Choroid plexus epithelial cell (primary cell): ENCODE measurements at regions not wholly inside any gene's neighbourhood (a gene's known extent, or its start where the extent isn't known, plus 50 kb on each side); places are given as distances from the start of the nearest gene placed in this dataset.

ENCODE experiments used
- DNase-seq: peaks from one replicate; pipeline ENCODE4 v3.0.0-alpha.2; 2010; ENCODE audit warnings: low read depth
- H3K4me3 ChIP-seq: 2 replicates; pipeline ENCODE4 v1.5.1; 2011; ENCODE audit warnings: low read depth, mild to moderate bottlenecking, control low read depth, low read length, moderate library complexity
- TF ChIP-seq, protein P1 (sequence below): conservative IDR thresholded peaks from 2 replicates; pipeline ENCODE4 v1.5.1; 2011; ENCODE audit warnings: low read depth, mild to moderate bottlenecking, control low read depth, inconsistent platforms, low read length, moderate library complexity

DNA sequence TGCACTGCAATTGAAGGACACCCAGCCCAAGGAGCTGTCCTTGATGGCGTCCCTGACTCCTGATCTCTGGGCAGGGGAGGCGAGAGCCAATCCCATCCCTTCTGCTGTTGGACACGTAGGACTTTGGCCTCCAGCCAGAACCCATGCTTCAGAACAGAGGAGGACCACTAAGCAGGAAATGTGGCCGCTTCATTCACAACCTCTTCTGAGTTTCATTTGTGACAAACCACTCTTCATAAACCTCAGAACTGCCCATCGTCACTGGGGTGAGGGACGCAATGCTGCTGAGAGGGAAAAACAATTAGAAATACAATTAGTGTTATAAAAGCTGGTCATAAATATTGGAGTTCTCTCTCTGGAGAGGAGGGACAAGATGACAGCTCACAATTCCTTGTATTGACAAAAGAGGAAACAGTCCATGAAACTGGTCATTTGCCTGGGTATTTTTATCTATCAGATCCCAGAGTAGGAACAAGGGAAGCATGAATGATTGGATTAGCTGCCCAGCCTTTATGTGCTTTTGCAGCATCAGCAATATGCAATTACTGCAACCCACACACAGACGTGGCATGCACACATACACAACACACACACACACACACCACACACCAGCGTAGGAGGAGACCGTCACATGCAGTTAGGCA is 216.5 kb upstream of the CADM1 start:
- no peak for DNase-seq
- H3K4me3 ChIP-seq = no peak overlapping the region
- TF ChIP-seq, protein P1, sequence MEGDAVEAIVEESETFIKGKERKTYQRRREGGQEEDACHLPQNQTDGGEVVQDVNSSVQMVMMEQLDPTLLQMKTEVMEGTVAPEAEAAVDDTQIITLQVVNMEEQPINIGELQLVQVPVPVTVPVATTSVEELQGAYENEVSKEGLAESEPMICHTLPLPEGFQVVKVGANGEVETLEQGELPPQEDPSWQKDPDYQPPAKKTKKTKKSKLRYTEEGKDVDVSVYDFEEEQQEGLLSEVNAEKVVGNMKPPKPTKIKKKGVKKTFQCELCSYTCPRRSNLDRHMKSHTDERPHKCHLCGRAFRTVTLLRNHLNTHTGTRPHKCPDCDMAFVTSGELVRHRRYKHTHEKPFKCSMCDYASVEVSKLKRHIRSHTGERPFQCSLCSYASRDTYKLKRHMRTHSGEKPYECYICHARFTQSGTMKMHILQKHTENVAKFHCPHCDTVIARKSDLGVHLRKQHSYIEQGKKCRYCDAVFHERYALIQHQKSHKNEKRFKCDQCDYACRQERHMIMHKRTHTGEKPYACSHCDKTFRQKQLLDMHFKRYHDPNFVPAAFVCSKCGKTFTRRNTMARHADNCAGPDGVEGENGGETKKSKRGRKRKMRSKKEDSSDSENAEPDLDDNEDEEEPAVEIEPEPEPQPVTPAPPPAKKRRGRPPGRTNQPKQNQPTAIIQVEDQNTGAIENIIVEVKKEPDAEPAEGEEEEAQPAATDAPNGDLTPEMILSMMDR = no peak

DNA sequence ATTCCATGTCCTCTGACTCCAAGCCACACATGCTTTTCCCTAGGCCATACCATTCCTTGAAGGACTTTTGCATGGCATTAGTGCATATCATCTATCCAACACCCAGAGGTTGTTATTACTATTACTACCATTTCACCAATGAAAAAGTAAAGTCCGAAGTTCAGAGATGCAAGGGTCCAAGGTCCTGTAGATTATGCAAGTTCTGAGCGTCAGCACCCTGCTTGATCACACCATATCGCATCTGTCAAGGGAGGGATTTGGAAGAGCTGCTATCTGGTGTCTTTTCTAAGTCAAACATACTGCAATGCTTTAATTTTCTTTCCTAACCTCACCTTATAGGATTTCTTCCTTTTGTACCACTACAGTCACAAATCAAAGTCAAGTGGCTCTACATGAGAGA is 214.7 kb upstream of the CADM1 start:
- no peak overlapping the region for H3K4me3 ChIP-seq
- DNase-seq = no peak
- TF ChIP-seq, protein P1 = no peak

DNA sequence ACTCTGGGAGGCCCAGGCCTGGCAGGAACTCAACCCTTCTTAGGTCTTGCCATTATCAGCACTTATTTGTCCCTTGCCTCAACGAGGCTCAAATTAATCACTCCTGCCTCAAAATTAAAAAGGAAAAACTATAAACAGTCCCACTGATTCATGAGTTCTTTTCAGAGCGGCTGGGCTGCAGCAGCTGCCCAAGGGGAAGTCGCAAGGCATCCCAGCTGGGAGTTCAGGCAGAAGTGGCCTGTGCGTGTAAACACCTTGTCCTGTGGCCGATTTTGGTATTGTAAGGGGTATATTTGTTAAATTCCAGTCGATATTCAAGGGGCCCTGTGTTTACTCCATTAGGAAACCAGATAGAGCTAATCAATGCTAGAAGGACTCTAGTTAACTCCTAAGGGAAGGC is 213.9 kb upstream of the CADM1 start:
- TF ChIP-seq, protein P1 = no peak
- no peak for DNase-seq
- no peak overlapping the region for H3K4me3 ChIP-seq

DNA sequence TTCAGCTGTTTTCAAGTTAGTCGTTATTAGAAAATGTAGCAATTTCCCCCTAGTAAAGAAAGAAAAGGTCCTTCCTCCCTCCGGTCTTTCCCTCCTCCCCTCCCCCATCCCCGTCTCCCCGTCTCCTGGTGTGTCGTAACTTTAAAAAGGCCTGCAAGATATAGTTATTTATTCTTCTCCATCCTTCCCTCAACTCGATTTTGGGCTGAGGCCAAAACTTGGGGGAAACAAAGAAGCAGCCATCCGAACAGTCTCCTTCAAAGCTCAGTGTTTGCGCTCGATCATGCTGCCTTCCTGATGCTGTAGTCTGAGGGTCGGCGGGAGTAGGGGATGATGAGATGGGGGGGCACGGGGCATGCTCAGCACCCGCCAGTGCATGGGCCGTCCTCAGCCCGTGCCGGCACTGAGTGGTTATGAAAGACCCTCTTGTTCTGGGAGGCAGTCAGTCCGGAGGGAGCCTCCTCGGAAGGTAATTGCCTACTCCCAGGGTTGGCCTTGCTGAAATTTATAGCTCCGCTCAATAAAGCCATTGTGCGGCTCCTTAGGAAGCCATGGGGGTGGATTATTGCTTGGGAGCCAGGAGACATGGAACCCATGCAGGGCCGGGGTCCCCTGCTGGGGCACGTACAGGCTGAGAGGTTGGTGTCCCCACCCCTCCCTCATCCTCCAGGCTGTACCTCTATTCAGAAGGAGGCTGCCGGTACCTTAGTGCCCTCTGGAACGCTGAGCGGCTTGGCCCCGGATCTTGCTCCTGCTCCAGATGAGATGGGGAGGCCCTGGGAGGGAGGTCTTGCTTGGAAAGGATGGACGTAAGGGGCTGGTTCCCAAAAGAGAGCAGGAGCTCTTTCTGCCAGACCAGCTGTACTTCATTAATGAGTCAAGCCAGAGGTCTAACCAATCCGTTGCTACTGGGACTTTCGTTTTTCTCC is 212.7 kb upstream of the CADM1 start:
- DNase-seq = no peak
- TF ChIP-seq, protein P1 = no peak
- H3K4me3 ChIP-seq = no peak overlapping the region

DNA sequence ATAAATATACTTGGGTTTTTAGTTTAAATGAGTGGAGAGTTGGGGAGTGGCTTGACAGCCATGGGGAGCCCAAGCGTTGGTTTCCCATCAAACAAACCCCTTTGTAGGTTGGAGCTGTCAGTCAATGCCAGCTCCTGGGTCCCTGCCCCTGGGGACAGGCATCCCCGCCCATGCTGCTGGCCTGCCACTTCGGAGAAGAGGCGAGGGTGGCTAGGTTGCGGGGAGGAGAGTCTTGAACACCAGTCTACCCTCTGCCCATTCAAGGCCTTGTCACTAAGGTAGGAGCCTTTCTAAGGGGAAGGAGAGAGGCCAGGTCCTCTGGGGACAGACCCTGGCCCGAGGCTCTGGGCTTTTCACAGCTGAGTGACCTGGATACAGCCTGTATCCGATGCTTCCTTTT is 211.9 kb upstream of the CADM1 start:
- no peak for DNase-seq
- TF ChIP-seq, protein P1 = no peak
- H3K4me3 ChIP-seq = no peak overlapping the region

DNA sequence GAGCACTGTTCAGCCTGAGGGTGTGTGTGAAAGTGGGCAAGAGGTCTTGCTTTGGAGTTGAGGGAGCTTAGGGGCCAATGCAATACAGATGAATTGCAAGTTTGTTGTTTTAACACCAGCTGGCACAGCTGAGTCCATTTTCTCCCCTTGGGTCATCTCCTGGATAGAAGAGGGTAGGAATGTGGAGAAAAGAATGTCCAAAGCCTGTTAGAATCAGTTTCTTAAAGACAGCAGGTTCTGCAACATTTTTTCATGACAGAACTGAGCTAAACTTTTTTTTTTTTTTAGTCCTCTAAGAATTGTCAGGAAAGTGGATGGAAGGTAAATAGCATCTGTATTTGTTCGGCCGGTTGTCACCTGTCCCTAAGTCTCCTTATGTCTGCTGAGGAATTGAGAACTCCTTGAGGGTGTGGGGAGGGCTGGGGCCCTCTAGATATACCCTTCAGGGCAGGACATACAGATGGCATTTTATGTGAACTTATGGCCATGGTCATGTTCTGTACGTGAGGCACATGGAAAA is 211.1 kb upstream of the CADM1 start:
- TF ChIP-seq, protein P1 = no peak
- no peak overlapping the region for H3K4me3 ChIP-seq
- no peak for DNase-seq
